BLaER1 (cell line): ENCODE measurements at regions not wholly inside any gene's neighbourhood (a gene's known extent, or its start where the extent isn't known, plus 50 kb on each side); places are given as distances from the start of the nearest gene placed in this dataset.

Experiments used
- H3K27ac ChIP-seq: shearing (Covaris generic); formaldehyde crosslinking; 2 replicates; pipeline ENCODE4 v1.8.1; 2022
- H3K27me3 ChIP-seq: shearing (Covaris generic); formaldehyde crosslinking; 2 replicates; pipeline ENCODE4 v1.8.1; 2022
- H3K36me3 ChIP-seq: shearing (Covaris generic); formaldehyde crosslinking; 2 replicates; pipeline ENCODE4 v1.8.1; 2022
- H3K4me1 ChIP-seq: shearing (Covaris generic); formaldehyde crosslinking; 2 replicates; pipeline ENCODE4 v1.8.1; 2022
- H3K4me2 ChIP-seq: shearing (Covaris generic); formaldehyde crosslinking; 2 replicates; pipeline ENCODE4 v1.8.1; 2022
- H3K4me3 ChIP-seq: shearing (Covaris generic); formaldehyde crosslinking; 2 replicates; pipeline ENCODE4 v1.8.1; 2022
- H3K9ac ChIP-seq: shearing (Covaris generic); formaldehyde crosslinking; 2 replicates; pipeline ENCODE4 v1.8.1; 2022
- H3K9me3 ChIP-seq: shearing (Covaris generic); formaldehyde crosslinking; 2 replicates; pipeline ENCODE4 v1.8.1; 2022
- H4K20me1 ChIP-seq: shearing (Covaris generic); formaldehyde crosslinking; 2 replicates; pipeline ENCODE4 v1.8.1; 2022
- Cebpa-rat ChIP-seq: shearing (Covaris generic); IDR thresholded peaks from 2 replicates; pipeline ENCODE4 v1.8.1; 2022

- no peak overlapping the region for H3K4me3 ChIP-seq
- H3K9me3 ChIP-seq = peaks cover 14% of the 10 kb centered on the region; the same call in 1 of the 2 replicates
- H3K9ac ChIP-seq = no peak overlapping the region
- H3K4me2 ChIP-seq = no peak overlapping the region
- no peaks in the 10 kb centered on the region for H3K27me3 ChIP-seq
- peaks cover 5% of the 10 kb centered on the region for H3K4me1 ChIP-seq
- no peak for TF ChIP-seq Cebpa-rat
- H4K20me1 ChIP-seq = no peaks in the 10 kb centered on the region
- no peaks in the 10 kb centered on the region for H3K36me3 ChIP-seq
- H3K27ac ChIP-seq = no peak overlapping the region
Observed at GRCh38 chr13:58960888-58961287, 1202.8 kb downstream of the DIAPH3 start.

GRCh38 chr13:58963321-58963720, 1200.4 kb downstream of the DIAPH3 start:
- Histone ChIP-seq H3K4me3 (no peak overlapping the region), H3K4me1 (no peaks in the 10 kb centered on the region), H3K36me3 (no peaks in the 10 kb centered on the region), H3K9me3 (0 out of 2 replicates have a peak, but pooled peaks cover 2% of the 10 kb centered on the region), H4K20me1 (no peaks in the 10 kb centered on the region), H3K27ac (no peak overlapping the region), H3K27me3 (no peaks in the 10 kb centered on the region), H3K4me2 (no peak overlapping the region), H3K9ac (no peak overlapping the region)
- TF ChIP-seq Cebpa-rat = no peak

GRCh38 chr13:58964048-58964447, 1199.7 kb downstream of the DIAPH3 start:
- no peak overlapping the region for H3K4me3 ChIP-seq
- H3K36me3 ChIP-seq = no peaks in the 10 kb centered on the region
- no peak overlapping the region for H3K9ac ChIP-seq
- no peak overlapping the region for H3K4me2 ChIP-seq
- H3K27ac ChIP-seq = no peak overlapping the region
- TF ChIP-seq Cebpa-rat = no peak
- no peaks in the 10 kb centered on the region for H3K4me1 ChIP-seq
- no peaks in the 10 kb centered on the region for H4K20me1 ChIP-seq
- peaks cover 5% of the 10 kb centered on the region for H3K9me3 ChIP-seq
- no peaks in the 10 kb centered on the region for H3K27me3 ChIP-seq

- Histone ChIP-seq H3K36me3 (no peaks in the 10 kb centered on the region), H3K4me1 (no peaks in the 10 kb centered on the region), H3K27me3 (no peaks in the 10 kb centered on the region), H3K27ac (no peak overlapping the region), H3K4me2 (no peak overlapping the region), H3K9me3 (no peaks in the 10 kb centered on the region), H4K20me1 (no peaks in the 10 kb centered on the region), H3K4me3 (no peak overlapping the region), H3K9ac (no peak overlapping the region)
- TF ChIP-seq Cebpa-rat = no peak
Observed at GRCh38 chr13:58977085-58977484, 1186.6 kb downstream of the DIAPH3 start.

- Histone ChIP-seq H3K9ac (no peak overlapping the region), H3K4me1 (no peaks in the 10 kb centered on the region), H3K4me2 (no peak overlapping the region), H3K27me3 (no peaks in the 10 kb centered on the region), H3K27ac (no peak overlapping the region), H4K20me1 (no peaks in the 10 kb centered on the region), H3K4me3 (no peak overlapping the region), H3K9me3 (peaks cover 5% of the 10 kb centered on the region; the same call in 1 of the 2 replicates), H3K36me3 (no peaks in the 10 kb centered on the region)
- no peak for TF ChIP-seq Cebpa-rat
Observed at GRCh38 chr13:58978331-58978730, 1185.4 kb downstream of the DIAPH3 start.

GRCh38 chr13:58979851-58980250, 1183.9 kb downstream of the DIAPH3 start:
- Histone ChIP-seq H4K20me1 (no peaks in the 10 kb centered on the region), H3K4me2 (no peak overlapping the region), H3K9ac (no peak overlapping the region), H3K27ac (no peak overlapping the region), H3K4me1 (no peaks in the 10 kb centered on the region), H3K36me3 (no peaks in the 10 kb centered on the region), H3K4me3 (no peak overlapping the region), H3K27me3 (no peaks in the 10 kb centered on the region), H3K9me3 (peaks cover 5% of the 10 kb centered on the region; the same call in 1 of the 2 replicates)
- no peak for TF ChIP-seq Cebpa-rat

GRCh38 chr13:58985845-58986244, 1177.9 kb downstream of the DIAPH3 start:
- Histone ChIP-seq H3K27ac (no peak overlapping the region), H3K27me3 (no peaks in the 10 kb centered on the region), H3K9ac (no peak overlapping the region), H3K4me3 (no peak overlapping the region), H3K4me1 (no peaks in the 10 kb centered on the region), H3K4me2 (no peak overlapping the region), H4K20me1 (no peaks in the 10 kb centered on the region), H3K9me3 (peaks cover 5% of the 10 kb centered on the region; the same call in 1 of the 2 replicates), H3K36me3 (no peaks in the 10 kb centered on the region)
- no peak for TF ChIP-seq Cebpa-rat

GRCh38 chr13:58989556-58989955, 1174.2 kb downstream of the DIAPH3 start:
- Histone ChIP-seq H3K36me3 (no peaks in the 10 kb centered on the region), H3K27me3 (no peaks in the 10 kb centered on the region), H3K4me3 (no peak overlapping the region), H3K9ac (no peak overlapping the region), H3K4me1 (no peaks in the 10 kb centered on the region), H4K20me1 (no peaks in the 10 kb centered on the region), H3K27ac (no peak overlapping the region), H3K4me2 (no peak overlapping the region), H3K9me3 (no peaks in the 10 kb centered on the region)
- TF ChIP-seq Cebpa-rat = no peak

GRCh38 chr13:58991826-58992477, 1171.8 kb downstream of the DIAPH3 start:
- Histone ChIP-seq H3K36me3 (no peaks in the 10 kb centered on the region), H3K27me3 (no peaks in the 10 kb centered on the region), H3K9ac (no peak overlapping the region), H3K4me1 (no peaks in the 10 kb centered on the region), H3K27ac (no peak overlapping the region), H3K9me3 (no peaks in the 10 kb centered on the region), H4K20me1 (no peaks in the 10 kb centered on the region), H3K4me2 (no peak overlapping the region), H3K4me3 (no peak overlapping the region)
- no peak for TF ChIP-seq Cebpa-rat

GRCh38 chr13:58992478-58993042, 1171.2 kb downstream of the DIAPH3 start:
- Histone ChIP-seq H3K4me2 (no peak overlapping the region), H3K9me3 (no peaks in the 10 kb centered on the region), H3K27me3 (no peaks in the 10 kb centered on the region), H3K4me3 (no peak overlapping the region), H3K36me3 (no peaks in the 10 kb centered on the region), H4K20me1 (no peaks in the 10 kb centered on the region), H3K4me1 (no peaks in the 10 kb centered on the region), H3K9ac (no peak overlapping the region), H3K27ac (no peak overlapping the region)
- TF ChIP-seq Cebpa-rat = no peak

GRCh38 chr13:58994077-58994476, 1169.7 kb downstream of the DIAPH3 start:
- Histone ChIP-seq H3K4me2 (peak overlapping the region; percentile 30; the same call in 1 of the 2 replicates), H3K27me3 (no peaks in the 10 kb centered on the region)
- TF ChIP-seq Cebpa-rat = no peak

More at GRCh38 chr13:58994077-58994476, 1169.7 kb downstream of the DIAPH3 start:
- Histone ChIP-seq H3K36me3 (no peaks in the 10 kb centered on the region), H3K27ac (no peak overlapping the region), H3K4me3 (no peak overlapping the region), H3K4me1 (no peaks in the 10 kb centered on the region), H3K9me3 (no peaks in the 10 kb centered on the region), H4K20me1 (no peaks in the 10 kb centered on the region), H3K9ac (no peak overlapping the region)
